Astrocyte of the hippocampus (primary cell): ENCODE measurements at regions not wholly inside any gene's neighbourhood (a gene's known extent, or its start where the extent isn't known, plus 50 kb on each side); places are given as distances from the start of the nearest gene placed in this dataset.
A peak's percentile ranks its signal among the peaks of the same experiment; 100 is the strongest.

ENCODE experiments used
- DNase-seq: peaks from one replicate; pipeline ENCODE4 v3.0.0; 2011; ENCODE audit warnings: low read depth, low spot score

- no peak for DNase-seq
Measured at GRCh38 chr3:139281096-139281495, 62.7 kb upstream of the MRPS22 start.

DNA sequence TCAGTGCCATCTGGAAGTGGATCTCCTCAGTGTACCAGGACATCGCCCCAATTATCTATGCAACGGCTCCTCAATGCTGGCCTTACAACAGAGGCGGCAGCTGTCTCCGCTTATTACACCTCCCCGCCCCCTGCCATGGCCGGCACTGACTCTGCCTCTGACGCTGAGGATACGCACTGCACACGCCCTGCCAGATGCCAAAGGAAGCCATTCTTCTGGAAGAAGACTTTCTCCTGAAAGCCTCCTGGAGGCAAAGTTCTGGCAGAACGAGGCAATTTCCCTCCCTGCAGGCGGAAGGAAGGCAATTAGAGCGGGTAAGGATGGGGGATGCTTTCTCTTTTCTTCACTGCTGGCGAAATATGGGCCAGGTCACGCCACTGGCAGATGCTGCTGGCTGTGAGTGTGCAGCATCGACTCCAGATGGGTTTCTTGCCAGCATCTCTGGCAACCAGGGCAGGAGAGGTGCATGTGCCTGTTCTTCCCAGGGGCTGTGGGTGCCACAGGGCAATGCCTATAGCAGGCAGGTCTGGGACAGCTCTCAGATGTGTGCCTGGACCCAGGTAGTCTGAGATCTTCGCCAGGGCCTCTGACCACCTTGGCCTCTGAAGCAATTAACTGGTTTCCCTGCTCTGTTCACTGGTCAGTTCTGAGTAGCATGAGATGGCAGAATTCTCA lies 62.2 kb upstream of the MRPS22 start:
- no peak for DNase-seq

DNA sequence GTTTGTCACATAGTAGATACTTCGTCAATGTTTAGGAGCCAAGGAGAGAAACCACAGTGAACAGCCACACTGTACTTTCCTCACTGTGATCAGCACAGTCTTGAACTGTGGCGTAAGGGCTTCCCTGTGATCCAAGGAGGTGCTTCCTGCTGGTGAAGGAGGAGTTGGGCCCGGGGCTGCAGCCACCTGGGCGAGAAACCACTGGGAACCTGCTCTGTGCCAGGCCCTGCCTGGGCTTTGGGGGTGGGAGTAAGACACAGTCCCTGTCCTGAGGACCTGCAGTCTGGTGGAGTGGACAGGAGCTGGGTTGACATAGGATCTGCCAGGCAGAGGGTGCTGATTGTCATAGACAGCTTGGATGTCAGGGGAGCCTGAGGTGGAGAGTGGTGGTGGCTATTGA lies 60.5 kb upstream of the MRPS22 start:
- DNase-seq, result no peak

DNA sequence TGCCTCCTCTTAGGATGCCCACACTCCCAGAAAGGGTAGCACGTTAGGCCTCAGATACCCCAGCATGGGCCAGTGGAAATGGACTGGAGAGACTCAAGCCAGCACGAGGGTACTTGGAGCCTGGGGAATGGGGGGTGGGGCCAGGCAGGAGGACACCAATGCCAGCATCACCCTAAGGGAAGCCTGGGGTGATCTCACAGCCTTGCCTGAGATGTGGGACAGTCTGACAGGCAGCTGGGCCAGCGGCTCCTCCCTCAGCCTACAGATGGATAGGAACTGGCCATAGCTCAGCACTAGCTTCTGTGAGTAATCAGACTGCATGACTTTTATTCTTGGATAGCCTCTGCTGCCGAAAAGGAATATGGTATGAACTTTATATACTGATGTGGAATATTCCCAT lies 59.6 kb upstream of the MRPS22 start:
- no peak for DNase-seq

GRCh38 chr3:139285691-139286090 lies 58.1 kb upstream of the MRPS22 start:
- no peak for DNase-seq

DNA sequence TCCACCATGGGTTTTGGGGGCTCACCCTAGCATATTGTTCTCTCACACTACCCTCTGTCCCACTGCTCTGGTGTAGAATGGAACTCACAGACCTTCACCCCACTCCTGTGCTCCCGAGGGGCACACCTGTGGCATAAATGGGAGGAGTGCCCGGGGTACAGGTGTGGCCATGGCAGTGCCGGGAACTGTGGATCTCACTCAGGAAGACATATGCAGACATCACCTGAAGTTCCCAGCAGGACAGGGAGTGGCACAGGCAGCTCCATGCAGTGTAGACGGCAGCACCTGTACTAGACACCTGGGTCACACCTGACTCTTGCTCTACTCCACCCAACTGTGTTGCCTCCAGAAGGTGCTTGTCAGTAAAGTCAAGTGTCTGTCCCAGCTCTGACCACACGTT lies 57.6 kb upstream of the MRPS22 start:
- no peak for DNase-seq

GRCh38 chr3:139286825-139287224 lies 57.0 kb upstream of the MRPS22 start:
- no peak for DNase-seq

GRCh38 chr3:139287557-139287956 lies 56.3 kb upstream of the MRPS22 start:
- no peak for DNase-seq

GRCh38 chr3:139288266-139288821 lies 55.5 kb upstream of the MRPS22 start:
- DNase-seq, result no peak

GRCh38 chr3:139289860-139290524 lies 53.8 kb upstream of the MRPS22 start:
- no peak for DNase-seq

GRCh38 chr3:139291276-139292051 lies 52.4 kb upstream of the MRPS22 start:
- peak; percentile 43 for DNase-seq

DNA sequence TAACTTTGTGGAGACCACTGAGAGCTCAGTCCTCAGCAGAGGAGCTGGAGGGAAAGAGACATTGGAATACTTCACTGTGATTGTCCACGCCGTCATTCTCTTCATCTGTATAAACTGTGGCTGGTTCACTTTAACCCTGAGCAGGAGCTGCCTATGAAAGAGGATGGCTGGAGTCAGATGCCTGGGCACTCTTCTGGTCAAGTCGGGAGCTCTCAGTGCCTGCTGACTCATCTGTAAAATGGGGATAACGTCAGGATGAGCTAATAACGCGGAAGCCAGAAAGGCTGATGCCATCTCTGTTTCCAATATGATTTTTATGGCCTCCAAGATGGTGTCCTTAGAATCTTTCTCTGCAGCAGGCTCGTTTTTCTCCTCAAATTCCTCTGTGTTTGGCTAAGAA lies 51.6 kb upstream of the MRPS22 start:
- no peak for DNase-seq

- peak; percentile 62 for DNase-seq
Measured at GRCh38 chr3:139292711-139293664, 50.8 kb upstream of the MRPS22 start.

GRCh38 chr3:139293665-139294023 lies 50.2 kb upstream of the MRPS22 start:
- no peak for DNase-seq
